GM23338 (cell line): ENCODE measurements at regions not wholly inside any gene's neighbourhood (a gene's known extent, or its start where the extent isn't known, plus 50 kb on each side); places are given as distances from the start of the nearest gene placed in this dataset.

Experiments used
- ATAC-seq: fragments of 200-7000 bp; cut with Tn5 transposase; 3 replicates; pipeline ENCODE4 v1.9.1; 2020
- DNase-seq: peaks from one replicate; pipeline ENCODE4 v3.0.0-alpha.2; 2015; ENCODE audit warnings: low spot score
- H2AFZ ChIP-seq: fragments of 200-600 bp; sonication (generic); 2 replicates; pipeline ENCODE4 v1.8.0; 2016; ENCODE audit warnings: antibody characterized with exemption, mild to moderate bottlenecking, moderate library complexity
- H3F3A ChIP-seq: fragments of 200-600 bp; sonication (generic); replicated peaks from 2 replicates; pipeline ENCODE4 v1.8.0; 2017; ENCODE audit warnings: antibody characterized with exemption, mixed run types, low read depth
- H3K27ac ChIP-seq: fragments of 200-600 bp; sonication (generic); 2 replicates; pipeline ENCODE4 v1.6.1; 2016; ENCODE audit warnings: low read depth
- H3K27me3 ChIP-seq: fragments of 200-600 bp; sonication (generic); 2 replicates; pipeline ENCODE4 v1.8.0; 2016; ENCODE audit warnings: mild to moderate bottlenecking, mixed run types, moderate library complexity; ENCODE audit not compliant: insufficient read depth
- H3K36me3 ChIP-seq: fragments of 200-600 bp; sonication (generic); 2 replicates; pipeline ENCODE4 v1.8.0; 2016; ENCODE audit warnings: mild to moderate bottlenecking; ENCODE audit not compliant: insufficient read depth
- H3K4me1 ChIP-seq: fragments of 200-600 bp; sonication (generic); 2 replicates; pipeline ENCODE4 v1.8.0; 2016; ENCODE audit warnings: mild to moderate bottlenecking, moderate library complexity; ENCODE audit not compliant: insufficient read depth
- H3K4me2 ChIP-seq: fragments of 200-600 bp; sonication (generic); 2 replicates; pipeline ENCODE4 v1.7.1; 2017; ENCODE audit warnings: mixed run types
- H3K4me3 ChIP-seq: fragments of 200-600 bp; sonication (generic); 2 replicates; pipeline ENCODE4 v1.6.1; 2016; ENCODE audit warnings: mixed run types
- H3K79me2 ChIP-seq: fragments of 200-600 bp; sonication (generic); replicated peaks from 2 replicates; pipeline ENCODE4 v1.8.0; 2017; ENCODE audit warnings: mild to moderate bottlenecking; ENCODE audit not compliant: insufficient read depth
- H3K9me2 ChIP-seq: fragments of 200-600 bp; sonication (generic); 2 replicates; pipeline ENCODE4 v1.8.0; 2017; ENCODE audit not compliant: insufficient read depth
- H4K20me1 ChIP-seq: fragments of 200-600 bp; sonication (generic); replicated peaks from 2 replicates; pipeline ENCODE4 v1.8.0; 2017; ENCODE audit warnings: mild to moderate bottlenecking; ENCODE audit not compliant: insufficient read depth
- H3K27ac Mint-ChIP-seq: 2 replicates; pipeline ENCODE4 v1.8.0; 2020; ENCODE audit warnings: inconsistent platforms, mild to moderate bottlenecking, moderate library complexity, mixed read lengths
- H3K27me3 Mint-ChIP-seq: 3 replicates; pipeline ENCODE4 v1.8.0; 2022; ENCODE audit warnings: low read depth, mild to moderate bottlenecking, moderate library complexity, mixed read lengths, inconsistent platforms; ENCODE audit not compliant: insufficient read depth, poor library complexity
- H3K36me3 Mint-ChIP-seq: 3 replicates; pipeline ENCODE4 v1.8.0; 2021; ENCODE audit warnings: low read depth, mild to moderate bottlenecking, inconsistent platforms, moderate library complexity, mixed read lengths
- H3K4me1 Mint-ChIP-seq: 3 replicates; pipeline ENCODE4 v1.8.0; 2020; ENCODE audit warnings: mild to moderate bottlenecking, inconsistent platforms, mixed read lengths
- H3K4me3 Mint-ChIP-seq: 3 replicates; pipeline ENCODE4 v1.8.0; 2021; ENCODE audit warnings: moderate library complexity, mild to moderate bottlenecking, inconsistent platforms, mixed read lengths
- H3K9me3 Mint-ChIP-seq: 3 replicates; pipeline ENCODE4 v1.8.0; 2020; ENCODE audit warnings: moderate library complexity, mild to moderate bottlenecking, inconsistent platforms, mixed read lengths
- CREB1 ChIP-seq: fragments of 250-450 bp; sonication (Bioruptor Pico); IDR thresholded peaks from 2 replicates; pipeline ENCODE4 v1.5.0; 2020; ENCODE audit warnings: low read depth, mild to moderate bottlenecking, moderate library complexity
- EZH2 ChIP-seq: fragments of 200-600 bp; sonication (generic); IDR thresholded peaks from one replicate; pipeline ENCODE4 v1.8.0; 2017; ENCODE audit warnings: antibody characterized with exemption, mild to moderate bottlenecking, low read depth; ENCODE audit not compliant: unreplicated experiment
- EZH2phosphoT487 ChIP-seq: fragments of 200-600 bp; sonication (generic); IDR thresholded peaks from one replicate; pipeline ENCODE4 v1.8.1; 2018; ENCODE audit warnings: antibody characterized with exemption; ENCODE audit not compliant: unreplicated experiment
- JUNB ChIP-seq: IDR thresholded peaks from one replicate; pipeline ENCODE4 v1.6.1; 2016; ENCODE audit warnings: antibody characterized with exemption; ENCODE audit not compliant: unreplicated experiment
- NANOG ChIP-seq: IDR thresholded peaks from 2 replicates; pipeline ENCODE4 v1.6.1; 2016; ENCODE audit warnings: antibody characterized with exemption, borderline replicate concordance
- POLR2AphosphoS5 ChIP-seq: IDR thresholded peaks from 2 replicates; pipeline ENCODE4 v1.6.1; 2016; ENCODE audit warnings: antibody characterized with exemption, low read depth
- STAT1 ChIP-seq: IDR thresholded peaks from one replicate; pipeline ENCODE4 v1.6.1; 2016; ENCODE audit warnings: antibody characterized with exemption; ENCODE audit not compliant: unreplicated experiment
- ZNF114 ChIP-seq: fragments of 250-450 bp; sonication (Bioruptor Pico); IDR thresholded peaks from 2 replicates; pipeline ENCODE4 v1.5.0; 2020; ENCODE audit warnings: mild to moderate bottlenecking, moderate library complexity
- ZNF331 ChIP-seq: fragments of 250-450 bp; sonication (Bioruptor Pico); IDR thresholded peaks from 2 replicates; pipeline ENCODE4 v1.5.0; 2020; ENCODE audit warnings: low read depth, mild to moderate bottlenecking, moderate library complexity
- ZNF462 ChIP-seq: fragments of 250-450 bp; sonication (Bioruptor Pico); IDR thresholded peaks from 2 replicates; pipeline ENCODE4 v1.5.0; 2020; ENCODE audit warnings: mild to moderate bottlenecking, moderate library complexity
- TF ChIP-seq, protein P1 (sequence below), 2 experiments: fragments of 200-600 bp in 1 of 2; sonication (generic) in 1 of 2; conservative IDR thresholded peaks; 2 replicates each; pipeline versions ENCODE4 v1.5.1 to v1.6.1; 2016 to 2017; ENCODE audit warnings: antibody characterized with exemption in 2 of 2, low read depth in 2 of 2, mild to moderate bottlenecking in 2 of 2, moderate library complexity in 1 of 2
- TF ChIP-seq, protein P2 (sequence below): IDR thresholded peaks from one replicate; pipeline ENCODE4 v1.6.1; 2018; ENCODE audit warnings: antibody characterized with exemption; ENCODE audit not compliant: unreplicated experiment
- TF ChIP-seq, protein P3 (sequence below): IDR thresholded peaks from 2 replicates; pipeline ENCODE4 v1.6.1; 2016; ENCODE audit warnings: antibody characterized with exemption

DNA sequence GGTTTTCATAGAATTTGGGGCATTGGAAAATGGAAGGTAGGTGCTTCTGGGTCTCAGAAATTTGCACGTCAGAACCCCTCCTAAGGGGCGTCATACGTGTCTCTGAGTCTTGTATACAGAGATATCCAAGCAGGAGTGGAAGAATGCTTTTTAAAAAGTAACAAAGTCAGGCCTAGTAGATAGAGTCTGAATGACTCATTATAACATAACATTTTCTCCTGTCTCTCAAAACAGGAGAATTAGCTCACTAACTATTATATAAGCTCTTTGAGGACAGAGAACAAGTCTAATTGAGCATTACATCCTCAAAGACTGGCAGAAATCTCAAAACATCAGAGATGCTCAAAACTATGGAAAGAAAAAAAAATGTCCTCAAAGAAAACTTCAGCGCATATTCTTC is 86.1 kb upstream of the CCL2 start:
- Histone ChIP-seq H3K4me1 (no peaks in the 10 kb centered on the region; the same call in 1 of the 2 replicates), H3K4me3 (no peak overlapping the region), H3K79me2 (no peaks in the 10 kb centered on the region), H4K20me1 (no peaks in the 10 kb centered on the region), H2AFZ (no peak overlapping the region), H3K9me2 (peaks cover 19% of the 10 kb centered on the region; the same call in 1 of the 2 replicates), H3K27ac (no peak overlapping the region), H3K27me3 (no peaks in the 10 kb centered on the region), H3K36me3 (no peaks in the 10 kb centered on the region), H3F3A (no peaks in the 10 kb centered on the region), H3K4me2 (no peak overlapping the region)
- H3K4me3 Mint-ChIP-seq = no peak overlapping the region
- DNase-seq (no peak), ATAC-seq (no peak)
- peaks cover 18% of the 10 kb centered on the region for H3K4me1 Mint-ChIP-seq
- TF ChIP-seq NANOG = no peak
- TF ChIP-seq, protein P1, sequence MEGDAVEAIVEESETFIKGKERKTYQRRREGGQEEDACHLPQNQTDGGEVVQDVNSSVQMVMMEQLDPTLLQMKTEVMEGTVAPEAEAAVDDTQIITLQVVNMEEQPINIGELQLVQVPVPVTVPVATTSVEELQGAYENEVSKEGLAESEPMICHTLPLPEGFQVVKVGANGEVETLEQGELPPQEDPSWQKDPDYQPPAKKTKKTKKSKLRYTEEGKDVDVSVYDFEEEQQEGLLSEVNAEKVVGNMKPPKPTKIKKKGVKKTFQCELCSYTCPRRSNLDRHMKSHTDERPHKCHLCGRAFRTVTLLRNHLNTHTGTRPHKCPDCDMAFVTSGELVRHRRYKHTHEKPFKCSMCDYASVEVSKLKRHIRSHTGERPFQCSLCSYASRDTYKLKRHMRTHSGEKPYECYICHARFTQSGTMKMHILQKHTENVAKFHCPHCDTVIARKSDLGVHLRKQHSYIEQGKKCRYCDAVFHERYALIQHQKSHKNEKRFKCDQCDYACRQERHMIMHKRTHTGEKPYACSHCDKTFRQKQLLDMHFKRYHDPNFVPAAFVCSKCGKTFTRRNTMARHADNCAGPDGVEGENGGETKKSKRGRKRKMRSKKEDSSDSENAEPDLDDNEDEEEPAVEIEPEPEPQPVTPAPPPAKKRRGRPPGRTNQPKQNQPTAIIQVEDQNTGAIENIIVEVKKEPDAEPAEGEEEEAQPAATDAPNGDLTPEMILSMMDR (conservative IDR thresholded peaks at IDR 0.05; ENCODE audit: low read depth in 2 of 2) = no peak
- TF ChIP-seq ZNF462 (CRISPR knock-in tag) = no peak
- TF ChIP-seq JUNB = no peak
- no peak for TF ChIP-seq ZNF114 (CRISPR knock-in tag)
- no peak for TF ChIP-seq EZH2
- TF ChIP-seq, protein P2, sequence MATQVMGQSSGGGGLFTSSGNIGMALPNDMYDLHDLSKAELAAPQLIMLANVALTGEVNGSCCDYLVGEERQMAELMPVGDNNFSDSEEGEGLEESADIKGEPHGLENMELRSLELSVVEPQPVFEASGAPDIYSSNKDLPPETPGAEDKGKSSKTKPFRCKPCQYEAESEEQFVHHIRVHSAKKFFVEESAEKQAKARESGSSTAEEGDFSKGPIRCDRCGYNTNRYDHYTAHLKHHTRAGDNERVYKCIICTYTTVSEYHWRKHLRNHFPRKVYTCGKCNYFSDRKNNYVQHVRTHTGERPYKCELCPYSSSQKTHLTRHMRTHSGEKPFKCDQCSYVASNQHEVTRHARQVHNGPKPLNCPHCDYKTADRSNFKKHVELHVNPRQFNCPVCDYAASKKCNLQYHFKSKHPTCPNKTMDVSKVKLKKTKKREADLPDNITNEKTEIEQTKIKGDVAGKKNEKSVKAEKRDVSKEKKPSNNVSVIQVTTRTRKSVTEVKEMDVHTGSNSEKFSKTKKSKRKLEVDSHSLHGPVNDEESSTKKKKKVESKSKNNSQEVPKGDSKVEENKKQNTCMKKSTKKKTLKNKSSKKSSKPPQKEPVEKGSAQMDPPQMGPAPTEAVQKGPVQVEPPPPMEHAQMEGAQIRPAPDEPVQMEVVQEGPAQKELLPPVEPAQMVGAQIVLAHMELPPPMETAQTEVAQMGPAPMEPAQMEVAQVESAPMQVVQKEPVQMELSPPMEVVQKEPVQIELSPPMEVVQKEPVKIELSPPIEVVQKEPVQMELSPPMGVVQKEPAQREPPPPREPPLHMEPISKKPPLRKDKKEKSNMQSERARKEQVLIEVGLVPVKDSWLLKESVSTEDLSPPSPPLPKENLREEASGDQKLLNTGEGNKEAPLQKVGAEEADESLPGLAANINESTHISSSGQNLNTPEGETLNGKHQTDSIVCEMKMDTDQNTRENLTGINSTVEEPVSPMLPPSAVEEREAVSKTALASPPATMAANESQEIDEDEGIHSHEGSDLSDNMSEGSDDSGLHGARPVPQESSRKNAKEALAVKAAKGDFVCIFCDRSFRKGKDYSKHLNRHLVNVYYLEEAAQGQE = no peak
- TF ChIP-seq STAT1 = no peak
- TF ChIP-seq CREB1 = no peak
- TF ChIP-seq POLR2AphosphoS5 = no peak
- TF ChIP-seq, protein P3, sequence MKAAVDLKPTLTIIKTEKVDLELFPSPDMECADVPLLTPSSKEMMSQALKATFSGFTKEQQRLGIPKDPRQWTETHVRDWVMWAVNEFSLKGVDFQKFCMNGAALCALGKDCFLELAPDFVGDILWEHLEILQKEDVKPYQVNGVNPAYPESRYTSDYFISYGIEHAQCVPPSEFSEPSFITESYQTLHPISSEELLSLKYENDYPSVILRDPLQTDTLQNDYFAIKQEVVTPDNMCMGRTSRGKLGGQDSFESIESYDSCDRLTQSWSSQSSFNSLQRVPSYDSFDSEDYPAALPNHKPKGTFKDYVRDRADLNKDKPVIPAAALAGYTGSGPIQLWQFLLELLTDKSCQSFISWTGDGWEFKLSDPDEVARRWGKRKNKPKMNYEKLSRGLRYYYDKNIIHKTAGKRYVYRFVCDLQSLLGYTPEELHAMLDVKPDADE = no peak
- TF ChIP-seq EZH2phosphoT487 = no peak
- TF ChIP-seq ZNF331 = no peak
- H3K9me3 Mint-ChIP-seq = peaks cover 12% of the 10 kb centered on the region
- no peak overlapping the region for H3K27ac Mint-ChIP-seq
- H3K27me3 Mint-ChIP-seq = no peaks in the 10 kb centered on the region
- peaks cover 5% of the 10 kb centered on the region; the same call in 2 of the 3 replicates for H3K36me3 Mint-ChIP-seq
